HEK293T (cell line): ENCODE measurements at regions not wholly inside any gene's neighbourhood (a gene's known extent, or its start where the extent isn't known, plus 50 kb on each side); places are given as distances from the start of the nearest gene placed in this dataset.

Source experiments
- ARNT ChIP-seq: fragments of 450-650 bp; IDR thresholded peaks from 2 replicates; pipeline ENCODE4 v1.6.1; 2017; ENCODE audit warnings: mild to moderate bottlenecking
- BHLHE40 ChIP-seq: fragments of 450-650 bp; IDR thresholded peaks from 2 replicates; pipeline ENCODE4 v1.6.1; 2016; ENCODE audit warnings: mild to moderate bottlenecking, moderate library complexity, borderline replicate concordance
- CTBP1 ChIP-seq: fragments of 450-650 bp; IDR thresholded peaks from 2 replicates; pipeline ENCODE4 v1.6.1; 2016; ENCODE audit warnings: borderline replicate concordance
- ELF4 ChIP-seq: fragments of 450-650 bp; IDR thresholded peaks from 2 replicates; pipeline ENCODE4 v1.6.1; 2017; ENCODE audit warnings: antibody characterized with exemption
- FOXM1 ChIP-seq: fragments of 450-650 bp; IDR thresholded peaks from 2 replicates; pipeline ENCODE4 v1.6.1; 2017; ENCODE audit warnings: mild to moderate bottlenecking, borderline replicate concordance
- HDGF ChIP-seq: fragments of 450-650 bp; IDR thresholded peaks from 2 replicates; pipeline ENCODE4 v1.6.1; 2017; ENCODE audit warnings: antibody characterized with exemption, borderline replicate concordance
- NFRKB ChIP-seq: fragments of 450-650 bp; IDR thresholded peaks from 2 replicates; pipeline ENCODE4 v1.6.1; 2016; ENCODE audit warnings: mild to moderate bottlenecking, moderate library complexity
- SP1 ChIP-seq: fragments of 450-650 bp; IDR thresholded peaks from 2 replicates; pipeline ENCODE4 v1.6.1; 2017
- SUZ12 ChIP-seq: fragments of 450-650 bp; IDR thresholded peaks from 2 replicates; pipeline ENCODE4 v1.6.1; 2016; ENCODE audit warnings: mild to moderate bottlenecking
- ZNF384 ChIP-seq: fragments of 450-650 bp; IDR thresholded peaks from 2 replicates; pipeline ENCODE4 v1.6.1; 2016

DNA sequence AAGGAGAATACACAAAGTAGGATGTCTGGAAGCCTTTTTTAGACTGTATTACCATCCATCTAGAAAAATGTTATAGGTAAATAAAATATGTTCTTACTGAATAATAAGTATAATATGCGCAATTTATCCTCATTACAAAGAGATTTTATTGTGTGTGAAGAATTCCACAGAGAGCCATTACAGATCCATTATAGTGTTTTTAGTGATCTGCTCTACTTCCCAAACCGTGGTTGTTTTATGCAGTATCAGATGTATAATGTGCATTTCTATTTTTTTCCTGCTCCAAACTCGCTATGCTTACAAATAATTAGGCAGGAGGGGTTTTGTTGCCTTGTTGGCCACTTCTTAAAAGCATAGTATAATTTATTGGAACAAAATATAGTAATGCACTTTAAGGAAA, 447.8 kb downstream of the USP25 start:
- TF ChIP-seq SP1, result no peak
- TF ChIP-seq SUZ12, result no peak
- TF ChIP-seq HDGF, result no peak
- no peak for TF ChIP-seq NFRKB
- no peak for TF ChIP-seq FOXM1
- no peak for TF ChIP-seq BHLHE40
- no peak for TF ChIP-seq ELF4
- no peak for TF ChIP-seq ARNT
- no peak for TF ChIP-seq ZNF384
- TF ChIP-seq CTBP1, result no peak
